ENCODE measurements at regions not wholly inside any gene's neighbourhood (a gene's known extent, or its start where the extent isn't known, plus 50 kb on each side); places are given as distances from the start of the nearest gene placed in this dataset.
A peak's percentile ranks its signal among the peaks of the same experiment; 100 is the strongest.

GRCh38 chr6:71171497-71172070 is 117.0 kb upstream of the OGFRL1 start:
- H3K36me3 ChIP-seq (ENCODE audit: insufficient read depth, low read depth, low read length): no peaks in the 10 kb centered on the region
- no peaks in the 10 kb centered on the region for H3K4me1 ChIP-seq (ENCODE audit: insufficient read depth, low read length)
- H3K9me3 ChIP-seq (ENCODE audit: insufficient read depth, low read depth, low read length): no peaks in the 10 kb centered on the region
- no peak overlapping the region for H3K27ac ChIP-seq (ENCODE audit: low read length)
- no peaks in the 10 kb centered on the region for H3K27me3 ChIP-seq (ENCODE audit: insufficient read depth, low read length)
- no peak overlapping the region for H3K4me3 ChIP-seq (ENCODE audit: low read length)
- H3K9ac ChIP-seq (ENCODE audit: low read depth, low read length): no peak overlapping the region

GRCh38 chr6:71179249-71179885 is 109.2 kb upstream of the OGFRL1 start:
- no peak overlapping the region for H3K9ac ChIP-seq (ENCODE audit: low read depth, low read length)
- no peaks in the 10 kb centered on the region for H3K36me3 ChIP-seq (ENCODE audit: insufficient read depth, low read depth, low read length)
- no peak overlapping the region for H3K27ac ChIP-seq (ENCODE audit: low read length)
- H3K9me3 ChIP-seq (ENCODE audit: insufficient read depth, low read depth, low read length): no peaks in the 10 kb centered on the region
- H3K27me3 ChIP-seq (ENCODE audit: insufficient read depth, low read length): no peaks in the 10 kb centered on the region
- peaks cover 13% of the 10 kb centered on the region; the same call in 1 of the 2 replicates for H3K4me1 ChIP-seq (ENCODE audit: insufficient read depth, low read length)
- H3K4me3 ChIP-seq (ENCODE audit: low read length): no peak overlapping the region

- Histone ChIP-seq H3K36me3 (ENCODE audit: insufficient read depth, low read depth, low read length) (no peaks in the 10 kb centered on the region), H3K4me3 (ENCODE audit: low read length) (0 out of 2 replicates have a peak overlapping the region, but pooled peaks have one; percentile 16), H3K27me3 (ENCODE audit: insufficient read depth, low read length) (no peaks in the 10 kb centered on the region), H3K9me3 (ENCODE audit: insufficient read depth, low read depth, low read length) (no peaks in the 10 kb centered on the region), H3K27ac (ENCODE audit: low read length) (peak overlapping the region; percentile 11), H3K9ac (ENCODE audit: low read depth, low read length) (no peak overlapping the region; the same call in 1 of the 2 replicates), H3K4me1 (ENCODE audit: insufficient read depth, low read length) (peaks cover 13% of the 10 kb centered on the region; the same call in 1 of the 2 replicates)
Measured at GRCh38 chr6:71181565-71181964, 107.0 kb upstream of the OGFRL1 start.

DNA sequence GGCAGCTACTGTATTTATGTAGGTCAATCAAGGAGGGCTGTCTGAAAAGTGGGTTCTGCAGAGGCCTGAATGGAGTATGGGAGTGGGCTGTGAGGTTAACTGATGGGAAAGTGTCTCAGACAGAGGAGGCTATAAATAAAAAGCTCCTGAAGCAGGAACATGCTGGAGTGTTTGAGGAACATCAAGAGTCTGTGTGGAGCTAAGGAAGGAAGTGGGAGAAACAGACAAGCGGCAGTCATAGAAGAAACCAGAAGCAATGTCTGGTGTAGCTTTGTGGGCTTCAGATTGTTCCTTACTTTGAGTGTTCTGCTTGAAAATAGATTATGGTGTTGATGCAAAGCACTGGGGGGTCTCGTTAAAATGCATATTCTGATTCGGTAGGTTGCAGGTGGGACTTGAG is 101.5 kb upstream of the OGFRL1 start:
- H3K4me1 ChIP-seq (ENCODE audit: insufficient read depth, low read length): no peaks in the 10 kb centered on the region
- no peaks in the 10 kb centered on the region for H3K9me3 ChIP-seq (ENCODE audit: insufficient read depth, low read depth, low read length)
- no peaks in the 10 kb centered on the region for H3K36me3 ChIP-seq (ENCODE audit: insufficient read depth, low read depth, low read length)
- H3K4me3 ChIP-seq (ENCODE audit: low read length): no peak overlapping the region
- H3K9ac ChIP-seq (ENCODE audit: low read depth, low read length): no peak overlapping the region
- no peak overlapping the region for H3K27ac ChIP-seq (ENCODE audit: low read length)
- H3K27me3 ChIP-seq (ENCODE audit: insufficient read depth, low read length): no peaks in the 10 kb centered on the region

DNA sequence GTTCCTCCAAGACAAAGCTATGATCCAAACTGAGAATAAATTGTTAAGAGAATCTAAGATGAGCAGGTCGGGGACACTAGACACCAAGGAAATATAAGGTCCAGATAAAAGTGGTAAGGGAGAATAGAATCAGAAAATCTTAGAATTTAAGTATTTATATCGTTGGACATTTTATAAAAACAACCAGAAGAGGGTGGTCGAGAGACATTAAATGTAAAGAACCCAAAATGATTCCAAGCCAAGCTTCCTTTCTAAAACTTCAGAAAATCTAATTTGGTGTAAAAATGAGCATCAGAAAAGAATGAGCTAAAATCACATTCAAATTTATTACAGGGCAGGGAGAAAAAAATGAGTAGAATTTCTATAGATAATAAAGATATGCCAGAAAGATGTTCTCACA is 97.8 kb upstream of the OGFRL1 start:
- H3K9ac ChIP-seq (ENCODE audit: low read depth, low read length): no peak overlapping the region
- H3K27ac ChIP-seq (ENCODE audit: low read length): no peak overlapping the region
- H3K4me3 ChIP-seq (ENCODE audit: low read length): no peak overlapping the region
- no peaks in the 10 kb centered on the region for H3K27me3 ChIP-seq (ENCODE audit: insufficient read depth, low read length)
- H3K36me3 ChIP-seq (ENCODE audit: insufficient read depth, low read depth, low read length): no peaks in the 10 kb centered on the region
- H3K9me3 ChIP-seq (ENCODE audit: insufficient read depth, low read depth, low read length): no peaks in the 10 kb centered on the region
- H3K4me1 ChIP-seq (ENCODE audit: insufficient read depth, low read length): no peaks in the 10 kb centered on the region

DNA sequence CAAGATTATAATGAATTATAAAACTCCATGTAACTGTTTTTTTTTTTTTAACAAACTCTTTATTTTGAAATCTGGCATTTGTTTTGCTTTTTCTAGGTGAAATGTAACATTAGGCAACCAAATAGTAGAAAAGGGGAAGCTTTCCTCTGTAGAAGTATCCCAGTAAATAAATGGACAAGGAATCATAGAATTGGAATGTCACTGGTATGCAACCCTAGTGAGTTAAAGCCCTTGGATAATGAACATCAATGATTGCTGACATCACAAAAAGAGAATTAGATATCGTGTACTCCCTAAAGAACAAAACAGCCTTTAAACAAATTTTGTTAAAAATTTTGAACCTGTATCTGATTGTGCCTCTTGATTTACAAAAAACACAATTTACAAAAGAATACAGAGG is 93.9 kb upstream of the OGFRL1 start:
- no peaks in the 10 kb centered on the region for H3K27me3 ChIP-seq (ENCODE audit: insufficient read depth, low read length)
- no peak overlapping the region for H3K27ac ChIP-seq (ENCODE audit: low read length)
- H3K36me3 ChIP-seq (ENCODE audit: insufficient read depth, low read depth, low read length): no peaks in the 10 kb centered on the region
- no peaks in the 10 kb centered on the region for H3K9me3 ChIP-seq (ENCODE audit: insufficient read depth, low read depth, low read length)
- peaks cover 9% of the 10 kb centered on the region for H3K4me1 ChIP-seq (ENCODE audit: insufficient read depth, low read length)
- no peak overlapping the region for H3K4me3 ChIP-seq (ENCODE audit: low read length)
- H3K9ac ChIP-seq (ENCODE audit: low read depth, low read length): no peak overlapping the region

DNA sequence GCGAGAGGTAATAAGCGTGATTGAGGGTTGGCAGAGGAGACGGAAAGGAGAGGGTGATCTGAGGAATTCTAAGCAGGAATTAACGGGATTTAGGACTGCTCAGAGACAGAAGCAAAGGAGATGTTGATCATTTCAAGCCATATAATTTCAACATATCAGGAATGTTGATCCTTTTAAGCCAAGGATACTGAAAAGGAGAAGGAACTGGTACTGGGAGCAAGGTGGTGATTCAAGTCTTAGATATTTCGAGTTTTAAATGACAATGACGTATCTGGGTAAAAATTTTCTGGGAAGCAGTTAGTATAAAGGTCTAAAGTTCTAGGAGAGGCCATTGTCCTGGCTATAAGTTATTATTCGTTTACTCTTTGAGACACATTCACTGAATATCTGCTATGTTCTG is 91.3 kb upstream of the OGFRL1 start:
- H3K4me3 ChIP-seq (ENCODE audit: low read length): no peak overlapping the region
- H3K27me3 ChIP-seq (ENCODE audit: insufficient read depth, low read length): no peaks in the 10 kb centered on the region
- H3K36me3 ChIP-seq (ENCODE audit: insufficient read depth, low read depth, low read length): no peaks in the 10 kb centered on the region
- no peak overlapping the region for H3K27ac ChIP-seq (ENCODE audit: low read length)
- no peak overlapping the region for H3K9ac ChIP-seq (ENCODE audit: low read depth, low read length)
- H3K9me3 ChIP-seq (ENCODE audit: insufficient read depth, low read depth, low read length): no peaks in the 10 kb centered on the region
- peaks cover 9% of the 10 kb centered on the region for H3K4me1 ChIP-seq (ENCODE audit: insufficient read depth, low read length)

DNA sequence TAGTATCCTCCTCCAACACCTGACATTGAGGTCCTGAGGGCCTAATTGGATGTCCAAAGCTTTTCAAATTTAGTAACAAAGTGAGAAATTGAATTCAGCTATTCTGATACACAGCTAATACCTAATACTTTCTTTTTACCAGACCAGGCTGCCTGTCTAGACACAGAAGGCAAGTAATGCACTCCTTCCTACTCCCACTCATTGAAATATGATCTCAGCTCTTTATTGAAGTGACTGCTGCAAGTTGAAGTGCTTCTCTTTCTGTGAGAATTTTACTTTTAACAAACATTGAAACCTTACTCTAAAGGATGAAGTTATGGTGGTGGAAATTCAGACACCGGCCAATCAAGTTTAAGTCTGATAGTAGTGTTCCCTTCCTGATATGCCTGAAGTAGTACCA is 90.8 kb upstream of the OGFRL1 start:
- Histone ChIP-seq H3K27me3 (ENCODE audit: insufficient read depth, low read length) (no peaks in the 10 kb centered on the region), H3K9ac (ENCODE audit: low read depth, low read length) (no peak overlapping the region), H3K36me3 (ENCODE audit: insufficient read depth, low read depth, low read length) (no peaks in the 10 kb centered on the region), H3K4me1 (ENCODE audit: insufficient read depth, low read length) (peaks cover 9% of the 10 kb centered on the region), H3K4me3 (ENCODE audit: low read length) (no peak overlapping the region), H3K27ac (ENCODE audit: low read length) (no peak overlapping the region), H3K9me3 (ENCODE audit: insufficient read depth, low read depth, low read length) (no peaks in the 10 kb centered on the region)

GRCh38 chr6:71198908-71199307 is 89.7 kb upstream of the OGFRL1 start:
- H3K27ac ChIP-seq (ENCODE audit: low read length): no peak overlapping the region
- H3K9ac ChIP-seq (ENCODE audit: low read depth, low read length): no peak overlapping the region
- no peaks in the 10 kb centered on the region for H3K36me3 ChIP-seq (ENCODE audit: insufficient read depth, low read depth, low read length)
- H3K27me3 ChIP-seq (ENCODE audit: insufficient read depth, low read length): no peaks in the 10 kb centered on the region
- peaks cover 9% of the 10 kb centered on the region for H3K4me1 ChIP-seq (ENCODE audit: insufficient read depth, low read length)
- no peak overlapping the region for H3K4me3 ChIP-seq (ENCODE audit: low read length)
- no peaks in the 10 kb centered on the region for H3K9me3 ChIP-seq (ENCODE audit: insufficient read depth, low read depth, low read length)

DNA sequence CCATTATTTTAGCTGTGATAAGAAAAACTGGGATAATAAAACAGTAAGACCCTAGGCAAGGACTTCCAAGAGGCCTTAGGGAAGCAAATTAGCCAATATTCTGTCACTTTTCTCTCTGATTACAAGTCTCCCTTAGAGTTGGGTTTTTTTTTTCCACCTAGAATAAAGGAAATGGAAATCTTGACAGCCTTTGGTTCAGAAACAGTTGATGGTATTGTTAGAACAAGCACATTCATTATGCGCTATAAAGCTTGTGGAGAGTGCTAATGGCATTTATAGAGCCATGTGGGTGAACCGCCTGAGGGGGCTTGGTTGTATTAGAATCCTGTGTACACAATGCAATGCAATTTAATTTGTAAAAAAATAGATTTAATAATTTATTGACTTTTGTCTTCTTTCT is 88.9 kb upstream of the OGFRL1 start:
- Histone ChIP-seq H3K27me3 (ENCODE audit: insufficient read depth, low read length) (no peaks in the 10 kb centered on the region), H3K36me3 (ENCODE audit: insufficient read depth, low read depth, low read length) (no peaks in the 10 kb centered on the region), H3K4me1 (ENCODE audit: insufficient read depth, low read length) (peaks cover 9% of the 10 kb centered on the region), H3K9ac (ENCODE audit: low read depth, low read length) (no peak overlapping the region), H3K27ac (ENCODE audit: low read length) (no peak overlapping the region), H3K4me3 (ENCODE audit: low read length) (no peak overlapping the region), H3K9me3 (ENCODE audit: insufficient read depth, low read depth, low read length) (no peaks in the 10 kb centered on the region)

GRCh38 chr6:71203206-71203605 is 85.4 kb upstream of the OGFRL1 start:
- H3K27ac ChIP-seq (ENCODE audit: low read length): no peak overlapping the region
- H3K9ac ChIP-seq (ENCODE audit: low read depth, low read length): no peak overlapping the region
- no peaks in the 10 kb centered on the region for H3K27me3 ChIP-seq (ENCODE audit: insufficient read depth, low read length)

DNA sequence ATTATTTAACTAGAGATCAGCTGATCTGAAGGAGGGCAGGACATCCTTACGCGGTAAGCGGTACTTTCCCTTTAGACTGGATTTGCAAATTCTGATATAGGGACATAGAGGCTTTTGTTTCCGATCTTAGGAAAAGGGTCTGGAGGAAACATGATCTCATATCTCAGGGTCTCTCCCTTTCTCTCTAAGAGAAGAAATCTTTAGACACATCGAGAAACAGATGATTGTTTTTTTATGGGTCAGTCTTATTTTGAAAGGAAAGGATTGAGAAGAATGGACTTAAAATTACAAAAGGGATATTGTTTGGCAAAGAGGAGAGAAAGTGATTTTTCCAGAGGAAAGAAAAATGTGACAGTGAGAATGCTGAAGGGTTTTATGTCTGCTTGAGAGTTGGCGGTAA is 83.9 kb upstream of the OGFRL1 start:
- no peak overlapping the region for H3K4me3 ChIP-seq (ENCODE audit: low read length)
- H3K9ac ChIP-seq (ENCODE audit: low read depth, low read length): no peak overlapping the region
- no peaks in the 10 kb centered on the region for H3K4me1 ChIP-seq (ENCODE audit: insufficient read depth, low read length)
- H3K9me3 ChIP-seq (ENCODE audit: insufficient read depth, low read depth, low read length): no peaks in the 10 kb centered on the region
- no peaks in the 10 kb centered on the region for H3K27me3 ChIP-seq (ENCODE audit: insufficient read depth, low read length)
- no peak overlapping the region for H3K27ac ChIP-seq (ENCODE audit: low read length)
- H3K36me3 ChIP-seq (ENCODE audit: insufficient read depth, low read depth, low read length): no peaks in the 10 kb centered on the region

More at GRCh38 chr6:71203206-71203605, 85.4 kb upstream of the OGFRL1 start:
- Histone ChIP-seq H3K4me1 (ENCODE audit: insufficient read depth, low read length) (no peaks in the 10 kb centered on the region), H3K36me3 (ENCODE audit: insufficient read depth, low read depth, low read length) (no peaks in the 10 kb centered on the region), H3K9me3 (ENCODE audit: insufficient read depth, low read depth, low read length) (no peaks in the 10 kb centered on the region), H3K4me3 (ENCODE audit: low read length) (no peak overlapping the region)
